HEK293 (cell line): ENCODE measurements at regions not wholly inside any gene's neighbourhood (a gene's known extent, or its start where the extent isn't known, plus 50 kb on each side); places are given as distances from the start of the nearest gene placed in this dataset.

Experiments
- CTCF ChIA-PET: fragments of 350-600 bp; formaldehyde crosslinking; extraction: SDS; loops from one replicate; lab custom pipeline; 2021; ENCODE audit warnings: antibody characterized with exemption; lab: Yijun Ruan, JAX
- POLR2A ChIA-PET: fragments of 300-600 bp; formaldehyde crosslinking; extraction: SDS; loops from one replicate; lab custom pipeline; 2020; ENCODE audit warnings: antibody characterized with exemption, inconsistent platforms; lab: Yijun Ruan, JAX
- H3K27ac ChIP-seq: fragments of 200-500 bp; sonication (Bioruptor generic); 2 replicates; pipeline ENCODE4 v1.5.1; 2014; ENCODE audit warnings: low read depth, low read length, control low read depth, inconsistent platforms; ENCODE audit errors: extremely low read depth
- H3K36me3 ChIP-seq, 2 experiments: fragments of 200-500 bp in 1 of 2; sonication (Bioruptor generic) in 1 of 2; 1 replicate in 1 of 2; 2 replicates in 1 of 2; pipeline ENCODE4 v1.5.1; 2014 to 2017; ENCODE audit warnings: inconsistent platforms in 2 of 2, low read length in 2 of 2; ENCODE audit not compliant: control insufficient read depth in 2 of 2, insufficient read depth in 1 of 2
- H3K4me1 ChIP-seq: fragments of 200-500 bp; sonication (Bioruptor generic); 2 replicates; pipeline ENCODE4 v1.5.1; 2014; ENCODE audit warnings: mild to moderate bottlenecking, low read length, inconsistent platforms; ENCODE audit not compliant: control insufficient read depth, insufficient read depth
- H3K4me3 ChIP-seq: 2 replicates; pipeline ENCODE4 v1.5.1; 2011; ENCODE audit warnings: low read depth, mild to moderate bottlenecking, control low read depth, low read length, moderate library complexity
- H3K9me3 ChIP-seq: fragments of 200-500 bp; sonication (Bioruptor generic); 2 replicates; pipeline ENCODE4 v1.5.1; 2014; ENCODE audit warnings: low read depth, low read length, inconsistent platforms; ENCODE audit not compliant: control insufficient read depth, insufficient read depth
- KLF1 ChIP-seq: fragments of 450-650 bp; formaldehyde crosslinking; IDR thresholded peaks from 2 replicates; pipeline ENCODE4 v1.5.1; 2016; ENCODE audit warnings: missing biosample characterization, missing genetic modification characterization
- KLF8 ChIP-seq: fragments of 450-650 bp; formaldehyde crosslinking; IDR thresholded peaks from 2 replicates; pipeline ENCODE4 v1.5.1; 2016; ENCODE audit warnings: missing biosample characterization, missing genetic modification characterization
- MZF1 ChIP-seq: fragments of 450-650 bp; formaldehyde crosslinking; IDR thresholded peaks from 2 replicates; pipeline ENCODE4 v1.5.1; 2017; ENCODE audit warnings: missing biosample characterization, missing genetic modification characterization, borderline replicate concordance
- REPIN1 ChIP-seq: fragments of 450-650 bp; formaldehyde crosslinking; IDR thresholded peaks from 2 replicates; pipeline ENCODE4 v1.5.1; 2017; ENCODE audit warnings: missing biosample characterization, missing genetic modification characterization, low read depth
- SCRT2 ChIP-seq: fragments of 450-650 bp; formaldehyde crosslinking; IDR thresholded peaks from 2 replicates; pipeline ENCODE4 v1.5.1; 2016; ENCODE audit warnings: missing biosample characterization, missing genetic modification characterization
- YY1 ChIP-seq: fragments of 450-650 bp; formaldehyde crosslinking; IDR thresholded peaks from 2 replicates; pipeline ENCODE4 v1.5.1; 2018; ENCODE audit warnings: missing biosample characterization, missing genetic modification characterization
- ZBTB10 ChIP-seq: fragments of 450-650 bp; formaldehyde crosslinking; IDR thresholded peaks from 2 replicates; pipeline ENCODE4 v1.5.1; 2016; ENCODE audit warnings: missing biosample characterization, missing genetic modification characterization
- ZBTB48 ChIP-seq: fragments of 450-650 bp; formaldehyde crosslinking; IDR thresholded peaks from 2 replicates; pipeline ENCODE4 v1.5.1; 2016; ENCODE audit warnings: missing biosample characterization, missing genetic modification characterization
- ZNF133 ChIP-seq: fragments of 450-650 bp; formaldehyde crosslinking; IDR thresholded peaks from 2 replicates; pipeline ENCODE4 v1.5.1; 2016; ENCODE audit warnings: missing biosample characterization, missing genetic modification characterization
- ZNF280C ChIP-seq: fragments of 450-650 bp; formaldehyde crosslinking; IDR thresholded peaks from 2 replicates; pipeline ENCODE4 v1.5.1; 2016; ENCODE audit warnings: missing biosample characterization, missing genetic modification characterization
- ZNF292 ChIP-seq: fragments of 450-650 bp; formaldehyde crosslinking; IDR thresholded peaks from 2 replicates; pipeline ENCODE4 v1.5.1; 2016; ENCODE audit warnings: low read depth, missing biosample characterization, missing genetic modification characterization, borderline replicate concordance
- ZNF324 ChIP-seq: fragments of 450-650 bp; formaldehyde crosslinking; IDR thresholded peaks from 2 replicates; pipeline ENCODE4 v1.5.1; 2016; ENCODE audit warnings: missing biosample characterization, missing genetic modification characterization
- ZNF366 ChIP-seq: fragments of 450-650 bp; formaldehyde crosslinking; conservative IDR thresholded peaks from 2 replicates; pipeline ENCODE4 v1.5.1; 2016; ENCODE audit warnings: missing biosample characterization, missing genetic modification characterization
- ZNF404 ChIP-seq: fragments of 450-650 bp; formaldehyde crosslinking; IDR thresholded peaks from 2 replicates; pipeline ENCODE4 v1.5.1; 2017; ENCODE audit warnings: missing biosample characterization, missing genetic modification characterization
- ZNF518A ChIP-seq: fragments of 450-650 bp; formaldehyde crosslinking; conservative IDR thresholded peaks from 2 replicates; pipeline ENCODE4 v1.5.1; 2016; ENCODE audit warnings: low read depth, missing biosample characterization, missing genetic modification characterization
- ZNF521 ChIP-seq: fragments of 450-650 bp; formaldehyde crosslinking; IDR thresholded peaks from 2 replicates; pipeline ENCODE4 v1.5.1; 2017; ENCODE audit warnings: missing biosample characterization, mild to moderate bottlenecking, missing genetic modification characterization
- ZNF596 ChIP-seq: fragments of 450-650 bp; IDR thresholded peaks from 2 replicates; pipeline ENCODE4 v1.5.0; 2018; ENCODE audit warnings: missing biosample characterization, mild to moderate bottlenecking, missing genetic modification characterization, moderate library complexity
- ZNF623 ChIP-seq: fragments of 450-650 bp; formaldehyde crosslinking; IDR thresholded peaks from 2 replicates; pipeline ENCODE4 v1.5.1; 2016; ENCODE audit warnings: missing biosample characterization, missing genetic modification characterization
- ZNF664 ChIP-seq: fragments of 450-650 bp; formaldehyde crosslinking; IDR thresholded peaks from 2 replicates; pipeline ENCODE4 v1.5.1; 2016; ENCODE audit warnings: missing biosample characterization, missing genetic modification characterization
- ZNF692 ChIP-seq: fragments of 450-650 bp; formaldehyde crosslinking; IDR thresholded peaks from 2 replicates; pipeline ENCODE4 v1.5.1; 2016; ENCODE audit warnings: missing biosample characterization, missing genetic modification characterization
- ZNF791 ChIP-seq: fragments of 450-650 bp; formaldehyde crosslinking; IDR thresholded peaks from 2 replicates; pipeline ENCODE4 v1.5.1; 2016; ENCODE audit warnings: missing biosample characterization, missing genetic modification characterization
- ZSCAN18 ChIP-seq: fragments of 450-650 bp; formaldehyde crosslinking; IDR thresholded peaks from 2 replicates; pipeline ENCODE4 v1.5.1; 2016; ENCODE audit warnings: missing biosample characterization, missing genetic modification characterization

GRCh38 chr12:67391034-67391433, 121.9 kb downstream of the CAND1 start (continued):
- TF ChIP-seq ZNF692 (tag by site-specific recombination) (no peak), ZNF366 (tag by site-specific recombination) (no peak)

GRCh38 chr12:67391656-67392055, 122.5 kb downstream of the CAND1 start:
- H3K4me3 ChIP-seq = no peak overlapping the region
- H3K4me1 ChIP-seq = peaks cover 9% of the 10 kb centered on the region
- ChIA-PET POLR2A (no interaction called here), CTCF (no interaction called here)
- H3K27ac ChIP-seq = no peak overlapping the region
- TF ChIP-seq ZNF623 = peak; percentile 91
- peak; percentile 34; the same call in 1 of the 2 replicates for TF ChIP-seq SCRT2 (tag by site-specific recombination)
- no peak for TF ChIP-seq ZNF280C
- TF ChIP-seq YY1 (tag by site-specific recombination) = no peak
- TF ChIP-seq ZNF664 (tag by site-specific recombination) = no peak
- no peaks in the 10 kb centered on the region for H3K36me3 ChIP-seq
- H3K9me3 ChIP-seq = no peaks in the 10 kb centered on the region

GRCh38 chr12:67394550-67394949, 125.4 kb downstream of the CAND1 start:
- no peak overlapping the region for H3K4me3 ChIP-seq
- H3K9me3 ChIP-seq = no peaks in the 10 kb centered on the region
- H3K36me3 ChIP-seq = no peaks in the 10 kb centered on the region
- no peak overlapping the region for H3K27ac ChIP-seq
- POLR2A ChIA-PET = no interaction called here
- no peaks in the 10 kb centered on the region for H3K4me1 ChIP-seq
- CTCF ChIA-PET = no interaction called here
- no peak for TF ChIP-seq ZNF596 (tag by site-specific recombination)
- no peak for TF ChIP-seq ZNF404
- no peak for TF ChIP-seq ZNF133 (tag by site-specific recombination)
- TF ChIP-seq ZBTB10 (tag by site-specific recombination) = no peak
- TF ChIP-seq ZNF324 (tag by site-specific recombination) = no peak
- TF ChIP-seq REPIN1 = no peak
- no peak for TF ChIP-seq ZNF521 (tag by site-specific recombination)
- no peak for TF ChIP-seq KLF8 (tag by site-specific recombination)
- no peak for TF ChIP-seq ZNF292 (tag by site-specific recombination)
- TF ChIP-seq ZBTB48 (tag by site-specific recombination) = no peak
- no peak for TF ChIP-seq MZF1 (tag by site-specific recombination)
- no peak for TF ChIP-seq KLF1
- no peak for TF ChIP-seq ZNF791
- TF ChIP-seq ZSCAN18 (tag by site-specific recombination) = no peak
- no peak for TF ChIP-seq ZNF518A (tag by site-specific recombination)
